HG02759 (cell line): ENCODE measurements at regions not wholly inside any gene's neighbourhood (a gene's known extent, or its start where the extent isn't known, plus 50 kb on each side); places are given as distances from the start of the nearest gene placed in this dataset.
A peak's percentile ranks its signal among the peaks of the same experiment; 100 is the strongest.
"Not testable (repeated sequence)": the region's sequence is repeated elsewhere in the genome, so short reads cannot be mapped to it uniquely, and the experiment has no call there.

Source experiments
- ATAC-seq: cut with Tn5 transposase; IDR thresholded peaks from one replicate; pipeline ENCODE4 v1.9.1; 2021; ENCODE audit warnings: mild to moderate bottlenecking, moderate library complexity; ENCODE audit not compliant: unreplicated experiment

DNA sequence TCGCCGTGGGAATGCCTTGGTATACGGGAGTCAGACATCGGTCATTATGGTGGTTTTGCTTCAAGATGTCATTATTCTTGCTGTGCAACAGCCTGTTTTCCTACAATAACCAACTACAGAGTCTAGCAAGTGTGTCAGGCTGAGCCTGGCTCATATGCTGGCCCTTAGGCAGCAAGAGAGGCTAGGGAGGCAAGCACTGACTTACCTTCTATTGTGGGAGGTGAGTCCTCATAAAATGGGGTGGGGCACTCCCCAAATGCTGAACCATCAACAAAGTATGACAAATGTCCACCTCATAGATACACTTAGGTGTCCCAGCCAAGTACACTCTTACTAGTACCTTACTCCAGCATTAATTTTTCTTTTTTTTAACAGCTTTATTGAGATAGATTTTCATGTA lies 77.0 kb upstream of the ATL2 start:
- ATAC-seq: no peak

DNA sequence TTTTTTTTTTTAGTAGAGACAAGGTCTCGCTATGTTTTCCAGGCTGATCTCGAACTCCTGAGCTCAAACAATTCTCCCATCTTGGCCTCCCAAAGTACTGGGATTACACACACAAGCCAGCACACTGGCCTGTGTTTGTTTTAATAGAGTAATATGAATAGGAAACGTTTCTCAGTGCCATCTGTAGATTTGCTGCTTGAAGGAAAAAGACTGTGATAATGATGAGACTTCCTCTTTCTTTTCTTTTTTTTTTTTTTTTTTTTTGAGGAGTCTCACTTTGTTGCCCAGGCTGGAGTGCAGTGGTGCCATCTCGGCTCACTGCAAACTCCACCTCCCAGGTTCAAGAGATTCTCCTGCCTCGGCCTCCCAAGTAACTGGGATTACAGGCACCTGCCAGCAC lies 74.7 kb upstream of the ATL2 start:
- not testable (repeated sequence) for ATAC-seq

DNA sequence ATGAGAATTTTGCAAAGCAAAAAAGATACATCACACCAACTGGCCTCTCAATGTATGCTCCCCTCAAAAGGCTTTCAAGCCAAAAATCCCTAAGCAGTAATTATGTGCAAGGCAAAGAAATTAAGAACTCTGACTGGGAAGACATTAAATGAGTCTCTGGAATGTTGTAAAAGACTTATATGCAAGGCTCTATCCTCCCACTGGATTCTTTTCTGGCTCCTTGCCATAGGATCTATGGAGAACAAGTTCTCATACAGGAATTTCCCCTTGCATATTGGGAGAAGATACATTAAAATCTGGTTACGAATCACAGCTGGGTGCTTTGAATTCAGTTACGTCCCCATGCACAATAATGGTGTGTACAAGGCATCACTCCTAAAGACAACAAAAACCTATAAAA lies 73.4 kb upstream of the ATL2 start:
- no peak for ATAC-seq

DNA sequence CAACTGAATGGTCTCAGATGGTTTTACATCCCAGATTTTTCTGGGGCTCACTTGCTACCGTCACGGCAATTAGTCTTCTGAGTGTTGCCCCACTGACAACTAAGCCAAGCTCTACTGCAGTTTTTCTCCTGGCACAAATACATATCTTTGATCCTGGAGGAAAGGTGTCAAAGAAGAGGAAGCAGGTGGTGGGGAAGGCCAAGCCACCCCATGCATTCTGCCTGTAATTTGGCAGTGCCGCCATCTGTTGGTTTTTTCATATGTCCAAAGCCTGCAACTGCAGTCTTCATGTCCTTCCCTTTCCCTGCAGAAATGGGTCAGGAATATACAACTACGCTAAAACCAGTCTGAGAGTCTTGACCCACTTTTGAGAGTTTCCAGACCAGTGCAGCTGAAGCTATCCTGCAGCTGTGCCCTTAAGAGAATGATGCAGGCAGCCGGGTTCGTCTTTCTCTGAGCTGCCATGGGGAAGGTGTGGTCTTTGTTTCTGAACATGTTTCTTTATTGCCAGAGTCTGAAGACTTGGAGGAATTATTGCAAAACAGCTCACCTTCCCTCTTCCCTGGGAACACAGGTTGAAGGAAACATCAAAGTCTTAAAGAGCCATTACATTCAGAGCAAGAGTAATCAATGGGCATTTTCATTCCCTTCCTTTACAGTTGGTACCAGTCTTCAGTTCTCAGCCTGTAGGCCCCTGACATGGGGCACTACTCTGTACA lies 71.8 kb upstream of the ATL2 start:
- ATAC-seq: no peak

DNA sequence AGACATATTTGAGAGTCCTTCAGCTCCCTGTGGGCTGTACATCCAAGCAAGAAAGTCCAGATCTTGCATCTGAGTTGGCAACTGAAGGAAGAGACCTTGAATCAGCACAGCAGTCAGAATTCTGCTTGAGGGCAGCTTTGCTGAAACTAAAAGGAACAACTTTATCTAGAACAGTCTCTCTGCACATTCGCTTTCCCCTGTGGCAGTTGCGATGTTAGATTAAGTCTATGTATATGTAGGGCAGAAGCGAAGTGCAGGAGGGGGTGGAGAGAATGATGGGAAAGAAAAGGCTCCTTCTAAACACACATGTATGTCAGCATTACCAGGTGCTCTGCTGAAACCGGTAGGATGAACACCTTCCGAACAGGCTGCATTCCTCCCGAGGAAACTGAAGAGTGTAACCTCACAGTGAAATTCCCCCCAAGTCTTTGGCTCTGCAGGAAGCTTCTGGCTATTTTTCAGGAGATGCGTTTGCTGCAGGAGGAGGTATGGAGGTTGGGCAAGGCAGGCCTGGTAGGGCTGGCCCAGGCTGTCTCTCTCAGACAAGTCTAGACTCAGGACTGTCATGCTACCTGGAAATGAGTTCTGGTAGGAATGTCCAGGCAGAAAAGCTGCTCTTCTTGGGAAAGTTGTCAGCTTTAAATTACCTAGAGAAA lies 70.0 kb upstream of the ATL2 start:
- no peak for ATAC-seq

DNA sequence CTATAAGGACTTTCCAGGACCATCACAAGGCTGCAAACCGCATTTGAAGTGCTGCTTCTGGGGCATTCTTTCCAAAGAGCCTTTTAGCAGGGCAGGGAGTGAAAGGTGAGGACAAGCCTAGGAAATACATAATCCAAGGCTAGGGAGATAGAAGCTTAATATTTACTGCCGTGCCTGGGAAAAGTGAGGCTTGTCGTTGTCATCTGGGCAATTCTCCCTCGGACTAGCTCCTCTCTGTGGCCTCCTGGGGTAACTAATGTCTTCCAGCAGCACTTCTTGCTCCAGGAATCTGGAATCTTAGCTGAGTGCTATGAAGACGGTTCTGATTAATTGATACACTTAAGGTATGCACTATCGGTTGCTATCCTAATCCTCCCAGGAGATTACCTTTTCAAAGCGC lies 69.3 kb upstream of the ATL2 start:
- ATAC-seq: no peak

DNA sequence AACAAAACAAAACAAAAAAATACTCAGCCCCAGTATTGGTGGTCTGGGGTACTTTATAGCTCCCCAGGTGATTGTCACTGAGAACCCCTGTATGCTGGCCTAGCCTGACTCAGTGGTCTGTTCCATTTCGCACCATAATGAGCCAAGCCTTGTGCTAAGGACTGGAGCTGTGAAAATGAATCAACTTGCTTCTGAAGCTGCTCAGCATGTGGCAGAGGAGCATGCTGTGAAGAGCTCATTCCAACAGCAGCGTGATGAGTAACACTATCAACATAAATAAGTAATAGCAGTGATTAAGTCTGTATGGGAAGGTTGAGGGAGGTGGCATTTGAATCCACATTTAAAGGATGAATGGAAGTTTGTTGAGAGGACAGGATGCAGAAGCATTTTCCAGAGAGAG lies 67.2 kb upstream of the ATL2 start:
- ATAC-seq: no peak

DNA sequence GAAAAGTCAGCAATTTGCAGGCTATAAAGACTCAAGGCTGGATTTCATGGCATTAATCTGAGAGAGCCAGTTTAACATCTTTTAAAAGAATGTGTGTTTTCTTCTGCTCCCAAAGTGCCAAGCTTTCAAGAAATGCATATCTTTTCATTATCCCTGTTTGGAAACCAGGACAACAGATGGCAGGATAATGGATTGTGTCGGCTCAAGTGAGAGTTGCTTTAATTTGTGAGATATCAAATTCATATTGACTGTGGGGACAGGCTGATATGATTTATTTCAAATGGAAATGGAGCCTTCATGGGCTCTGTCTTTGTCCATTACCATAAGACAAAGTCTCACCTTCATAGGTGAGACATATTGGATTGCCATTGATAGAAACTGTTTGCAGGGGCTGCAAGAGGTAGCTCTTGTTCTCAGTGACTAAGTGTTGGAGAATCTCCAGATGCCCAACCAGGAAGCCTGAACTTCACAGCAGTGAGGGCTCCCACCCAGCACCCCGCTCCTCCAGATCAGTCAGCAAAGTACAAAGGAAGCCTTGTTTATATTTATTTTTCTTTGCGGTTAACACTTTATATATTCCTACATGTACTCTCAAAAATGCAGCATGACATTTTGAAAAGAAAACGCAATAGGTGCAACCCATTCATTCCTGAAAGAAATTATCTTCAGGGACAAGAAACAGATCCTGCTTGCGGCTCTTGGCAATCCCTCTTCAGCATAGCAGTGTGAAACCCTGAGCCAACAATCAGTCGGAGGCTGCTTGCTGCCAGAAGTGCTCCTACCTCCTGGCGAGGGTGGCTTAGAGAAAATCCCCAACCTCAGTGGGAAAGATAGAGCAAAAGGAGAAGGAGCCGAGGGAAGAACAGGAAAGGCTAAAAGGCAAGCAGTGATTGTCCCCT lies 65.8 kb upstream of the ATL2 start:
- no peak for ATAC-seq

DNA sequence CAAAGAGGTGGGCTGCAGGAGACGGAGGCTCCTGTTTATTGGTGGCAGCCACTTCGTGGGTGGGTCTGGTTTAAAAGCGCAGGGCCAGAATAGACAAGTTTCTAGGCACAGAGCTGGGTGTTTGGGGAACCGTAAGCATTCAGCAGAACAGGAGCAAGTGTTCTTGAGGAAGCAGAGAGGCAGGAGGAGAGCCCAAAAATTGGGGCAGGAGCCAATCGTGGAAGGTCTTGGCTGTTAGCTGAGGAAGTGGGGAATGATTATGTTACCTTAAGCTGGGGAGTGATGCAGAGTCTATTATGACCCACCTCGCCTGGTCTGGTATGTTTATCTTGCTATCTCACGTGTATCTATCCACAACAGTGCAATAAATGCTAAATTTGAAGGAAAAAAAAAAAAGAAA lies 64.3 kb upstream of the ATL2 start:
- no peak for ATAC-seq

DNA sequence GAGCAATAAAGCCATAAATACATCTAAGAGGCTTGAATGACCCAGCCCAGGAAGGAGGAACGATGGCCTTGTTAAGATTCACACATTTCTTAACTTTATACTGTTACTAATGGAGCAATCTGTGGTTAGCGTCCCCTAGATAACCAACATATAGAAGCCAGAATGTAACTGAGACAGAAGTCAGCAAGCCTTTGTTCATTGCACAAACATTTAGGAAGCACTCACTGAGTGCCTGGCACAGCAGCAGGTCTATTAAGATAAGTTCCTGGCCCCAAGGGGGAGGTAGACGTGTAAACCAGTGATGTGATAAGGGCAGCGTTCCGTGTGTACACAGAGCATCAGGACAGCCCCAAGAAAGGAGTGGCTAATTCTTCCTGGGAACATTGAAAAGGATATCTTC lies 63.6 kb upstream of the ATL2 start:
- no peak for ATAC-seq

DNA sequence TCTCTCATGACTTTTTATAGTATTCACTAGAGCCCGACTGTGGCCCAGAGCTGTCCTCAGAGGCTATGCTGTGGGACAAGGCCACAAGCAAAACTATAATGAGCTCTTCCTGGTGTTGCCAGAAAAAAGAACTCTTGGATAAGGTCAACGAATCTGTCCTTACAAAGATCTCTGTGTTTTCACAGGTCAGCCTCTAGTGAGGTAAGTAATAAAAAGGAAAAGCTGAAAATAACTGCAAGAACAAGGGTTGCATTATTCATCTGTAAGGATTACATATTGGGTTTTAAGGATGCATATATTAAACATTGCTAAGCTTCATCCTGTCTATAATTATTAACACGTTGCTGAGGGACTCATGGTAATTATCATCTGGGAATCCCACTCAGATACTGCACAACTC lies 62.8 kb upstream of the ATL2 start:
- ATAC-seq: no peak

DNA sequence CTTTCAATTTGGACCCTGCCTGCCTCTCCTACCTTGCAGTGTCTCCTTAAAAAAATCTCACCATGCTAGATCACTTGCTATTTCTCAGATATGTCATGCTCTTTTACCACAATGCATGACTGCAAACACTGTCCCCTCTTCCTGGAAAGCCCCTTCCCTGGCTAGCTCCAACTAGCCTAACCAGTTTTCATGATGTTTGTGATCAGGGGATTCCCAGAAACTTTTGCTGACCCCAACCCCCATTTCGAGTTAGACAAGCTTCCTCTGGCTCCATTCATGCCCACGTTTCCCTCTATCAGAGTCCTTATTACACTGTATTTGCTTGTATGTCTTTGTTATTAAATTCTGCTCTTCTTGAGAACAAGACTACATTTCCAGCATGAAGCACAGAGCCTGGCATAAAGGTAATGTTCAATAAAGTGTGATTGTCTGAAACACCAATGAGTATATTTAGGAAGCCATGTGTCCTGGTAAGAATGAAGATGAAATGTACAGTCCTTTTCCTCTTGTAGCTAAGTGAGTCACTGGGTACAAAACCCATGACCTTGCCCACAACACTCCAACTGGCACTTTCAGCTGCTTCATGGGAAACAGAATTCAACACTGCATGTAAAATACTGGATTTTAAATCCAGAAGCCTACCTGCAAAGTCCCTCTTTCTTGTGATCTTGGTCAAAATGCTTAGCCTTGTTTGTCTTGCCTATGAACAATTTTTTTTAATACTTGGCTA lies 62.0 kb upstream of the ATL2 start:
- ATAC-seq: peak; percentile 87

DNA sequence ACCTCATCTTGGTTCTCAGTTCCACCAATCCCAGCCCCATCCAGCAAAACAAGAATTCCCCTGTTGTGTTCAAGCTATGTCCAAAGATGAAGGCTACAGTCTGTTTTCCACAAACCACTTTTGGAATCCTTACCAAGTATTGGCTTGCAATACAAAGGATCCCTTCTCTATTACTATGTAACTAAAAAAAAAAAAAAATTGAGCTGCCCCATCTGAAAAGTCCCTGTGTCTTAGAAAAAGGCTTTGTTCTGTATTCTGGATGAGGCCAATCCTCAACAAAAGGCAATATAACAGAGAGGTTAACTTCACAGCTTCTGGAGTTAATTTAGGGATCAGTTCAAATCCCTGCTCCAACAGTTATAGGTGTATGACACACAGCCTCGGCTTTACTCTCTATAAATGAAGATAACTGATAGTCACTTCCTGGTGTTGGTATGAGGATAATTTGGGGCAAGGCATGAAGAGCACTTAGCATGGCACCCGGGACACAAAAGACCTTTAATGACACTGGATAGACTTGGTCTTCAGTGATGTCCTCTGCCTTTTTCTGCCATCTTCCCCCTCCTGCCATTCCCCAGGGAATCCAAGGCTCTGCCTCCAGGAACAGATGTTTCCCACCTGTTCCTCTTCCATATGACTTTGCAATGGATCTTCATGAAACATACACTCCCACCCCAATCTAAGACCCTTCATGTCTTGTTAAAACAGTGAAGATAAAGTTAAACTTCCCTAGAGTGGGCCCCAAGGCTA lies 61.2 kb upstream of the ATL2 start:
- peak; percentile 5 for ATAC-seq

DNA sequence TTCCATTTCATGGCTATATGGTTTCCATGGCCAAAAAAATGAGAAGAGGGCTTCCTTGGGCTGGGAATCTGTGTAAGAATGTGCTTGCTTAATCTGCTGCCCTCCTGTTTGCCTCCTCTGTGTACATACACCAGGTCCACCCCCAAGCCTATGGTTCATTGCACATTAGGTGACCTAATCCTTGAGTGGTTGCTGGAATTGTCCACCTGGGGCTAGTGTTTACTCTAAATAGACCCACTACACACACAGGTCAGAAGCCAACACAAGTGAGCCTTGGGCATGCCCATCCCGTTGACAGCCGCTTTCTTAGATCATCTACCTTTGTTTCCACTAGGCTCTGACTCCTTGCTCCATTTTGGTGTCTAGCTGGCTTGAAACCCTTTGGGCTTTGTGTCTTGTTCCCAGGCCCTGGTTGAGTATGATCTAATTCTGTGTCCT lies 59.2 kb upstream of the ATL2 start:
- ATAC-seq: no peak

DNA sequence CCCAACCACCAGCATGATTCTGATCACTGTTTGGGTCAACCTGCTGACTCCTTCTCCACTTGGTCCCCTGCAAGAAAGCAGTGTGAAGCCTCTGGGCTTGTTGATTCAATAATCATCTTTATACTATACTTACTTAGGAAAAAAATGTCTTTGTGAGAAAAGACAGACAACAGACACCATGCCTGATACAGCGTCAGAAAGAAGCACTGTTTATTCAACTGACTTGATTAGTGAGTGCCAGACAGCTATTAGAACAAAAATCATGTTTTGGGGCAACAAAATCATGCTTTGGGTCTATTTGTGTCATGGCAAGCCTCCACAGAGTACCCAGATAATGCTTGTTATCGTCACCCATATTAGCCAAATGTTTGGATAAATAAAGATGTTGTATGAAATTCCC lies 58.7 kb upstream of the ATL2 start:
- ATAC-seq: no peak

DNA sequence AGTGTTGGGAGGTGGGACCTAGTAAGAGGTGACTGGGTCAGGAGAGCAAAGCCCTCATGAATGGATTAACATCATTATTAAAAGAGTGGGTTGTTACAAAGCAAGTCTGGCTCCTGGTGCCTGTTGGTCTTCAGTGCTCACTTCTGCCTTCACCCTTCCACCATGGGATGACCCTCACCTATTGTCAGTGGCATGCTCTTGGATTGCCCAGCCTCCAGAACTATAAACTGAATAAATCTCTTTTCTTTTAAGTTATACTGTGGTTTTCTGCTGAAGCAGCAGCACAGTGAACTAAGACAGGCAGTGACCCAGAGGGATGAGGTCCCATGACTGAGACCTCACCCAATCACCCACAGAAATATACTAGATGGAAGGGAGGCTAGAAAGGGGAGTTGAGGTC lies 57.5 kb upstream of the ATL2 start:
- no peak for ATAC-seq

DNA sequence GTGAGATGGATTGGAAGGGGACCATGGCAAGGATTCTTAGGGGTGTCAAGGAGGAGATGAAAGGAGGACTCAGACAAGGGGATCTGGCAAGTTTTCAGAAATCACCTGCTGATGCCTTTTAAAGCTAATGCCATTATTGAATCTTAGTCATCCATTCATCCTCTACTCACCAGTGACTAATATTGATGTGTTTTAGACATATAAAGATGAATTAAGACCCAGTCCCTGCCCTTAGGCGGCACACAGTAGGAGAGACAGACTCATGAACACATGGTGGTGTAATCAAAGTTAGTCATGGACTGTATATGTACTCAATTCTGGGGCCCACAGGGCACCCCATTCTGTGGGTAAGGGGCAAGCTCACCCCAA lies 56.5 kb upstream of the ATL2 start:
- ATAC-seq: no peak

DNA sequence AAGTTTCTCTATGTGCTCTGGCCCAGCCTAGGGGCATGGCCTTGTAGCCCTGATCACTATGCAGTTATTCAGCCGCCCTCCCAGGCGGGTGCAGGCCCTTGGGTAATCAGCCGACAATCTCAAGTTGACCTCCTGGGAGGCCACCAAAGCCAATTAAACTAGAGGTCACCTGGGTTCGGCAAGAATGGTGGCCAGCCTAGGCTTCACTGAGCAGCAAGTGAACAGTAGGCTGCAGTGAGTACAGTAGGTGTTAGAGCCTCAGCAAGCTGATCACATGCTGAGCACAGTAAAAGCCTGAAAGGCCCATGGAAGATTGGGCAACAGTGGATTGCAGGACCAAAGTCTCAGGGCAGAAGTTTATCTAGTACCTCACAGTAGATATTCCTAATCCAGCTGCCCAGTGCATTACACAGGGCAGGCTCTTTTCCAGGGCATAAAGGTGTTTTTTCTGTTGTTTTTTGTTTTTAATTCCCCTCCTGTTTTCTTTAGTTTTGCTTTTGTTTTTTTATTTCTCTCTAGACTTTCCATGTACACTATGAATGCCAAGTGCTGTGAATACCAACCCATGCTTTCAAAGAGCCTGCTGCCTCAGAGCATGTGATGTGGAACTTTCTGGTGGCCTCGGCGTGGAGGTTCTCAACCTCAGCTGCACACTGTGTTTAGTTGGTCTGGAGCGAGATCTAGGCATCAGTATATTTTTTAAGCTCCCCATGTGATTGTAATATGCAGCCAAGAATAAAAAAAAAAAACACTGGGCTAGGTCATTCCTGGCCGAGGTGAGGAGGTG lies 55.9 kb upstream of the ATL2 start:
- ATAC-seq: no peak

DNA sequence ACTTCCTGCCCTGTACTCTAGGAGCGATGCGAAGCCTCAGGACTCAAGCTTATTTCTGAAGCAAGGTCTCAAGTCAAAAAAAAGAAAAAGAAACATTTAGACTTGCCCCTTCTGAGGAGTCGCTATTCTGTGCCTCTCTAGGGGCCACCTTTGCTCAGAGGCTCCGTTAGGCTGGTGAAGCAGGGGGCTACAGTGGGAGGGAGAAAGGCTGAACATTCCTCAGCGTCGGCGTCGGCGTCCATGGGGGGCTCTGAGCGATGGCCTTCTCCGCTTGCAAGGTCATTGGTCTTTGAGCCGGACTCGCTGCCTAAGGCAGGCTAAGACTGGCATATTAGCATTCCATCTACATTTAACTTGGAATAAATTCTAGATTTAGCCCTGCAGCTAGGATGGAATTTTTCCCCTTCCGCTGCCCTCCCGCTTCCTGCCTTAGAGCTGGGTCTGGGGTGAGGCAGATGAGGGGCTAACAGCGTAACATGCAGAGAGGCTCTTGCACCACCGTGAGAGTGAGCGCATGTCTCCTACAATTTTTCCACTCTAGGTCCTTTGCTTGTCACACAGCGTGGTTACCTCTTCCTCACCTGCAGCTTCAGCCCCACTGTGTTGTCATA lies 53.6 kb upstream of the ATL2 start:
- no peak for ATAC-seq
